ENCODE measurements at regions not wholly inside any gene's neighbourhood (a gene's known extent, or its start where the extent isn't known, plus 50 kb on each side); places are given as distances from the start of the nearest gene placed in this dataset.
"Not testable (repeated sequence)": the region's sequence is repeated elsewhere in the genome, so short reads cannot be mapped to it uniquely, and the experiment has no call there.

GRCh38 chr1:121471523-121471922 lies 286.7 kb downstream of the SRGAP2C start:
- ChIA-PET POLR2A (no interaction called here), CTCF (no interaction called here)
- DNase-seq, result no peak
- no peak overlapping the region for H3K4me3 Mint-ChIP-seq
- intact Hi-C loops (cut with micrococcal nuclease), result no loop called here
- no peaks in the 10 kb centered on the region for H3K27me3 Mint-ChIP-seq
- H3K9me3 Mint-ChIP-seq, result no peaks in the 10 kb centered on the region
- no peak for ATAC-seq (ENCODE audit: low read depth)
- no peak overlapping the region for H3K27ac Mint-ChIP-seq
- no peaks in the 10 kb centered on the region for H3K36me3 Mint-ChIP-seq (ENCODE audit: low read depth)
- H3K4me1 Mint-ChIP-seq, result peaks cover 6% of the 10 kb centered on the region
- no peak for TF ChIP-seq CTCF (IDR thresholded peaks at IDR 0.05)

- H3K36me3 Mint-ChIP-seq (ENCODE audit: low read depth), result no peaks in the 10 kb centered on the region
- no peak overlapping the region for H3K27ac Mint-ChIP-seq
- H3K4me1 Mint-ChIP-seq, result peaks cover 6% of the 10 kb centered on the region
- no peaks in the 10 kb centered on the region for H3K9me3 Mint-ChIP-seq
- intact Hi-C loops (cut with micrococcal nuclease), result no loop called here
- TF ChIP-seq CTCF (IDR thresholded peaks at IDR 0.05), result no peak
- CTCF ChIA-PET, result no interaction called here
- DNase-seq, result no peak
- POLR2A ChIA-PET, result no interaction called here
- no peaks in the 10 kb centered on the region for H3K27me3 Mint-ChIP-seq
- H3K4me3 Mint-ChIP-seq, result no peak overlapping the region
- no peak for ATAC-seq (ENCODE audit: low read depth)
Measured at GRCh38 chr1:121472017-121472416, 287.2 kb downstream of the SRGAP2C start.

DNA sequence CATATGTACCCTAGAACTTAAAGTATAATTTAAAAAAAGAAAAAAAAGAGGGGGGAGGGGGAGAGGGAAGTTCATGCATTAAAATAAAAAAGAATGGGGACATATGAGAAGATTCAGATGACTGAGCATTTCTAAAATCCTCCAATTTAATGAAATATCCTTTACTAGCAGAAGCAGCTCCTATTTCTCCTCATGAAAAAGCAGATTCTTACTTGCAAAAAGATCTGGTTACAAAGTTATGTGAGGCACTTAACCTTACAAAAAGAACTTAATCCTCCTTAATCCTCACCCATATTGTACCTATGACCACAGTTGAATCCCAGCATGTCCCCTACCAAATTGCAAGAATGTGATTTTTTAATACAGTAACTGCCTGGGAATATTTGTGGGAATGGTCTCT lies 298.5 kb downstream of the SRGAP2C start:
- Mint-ChIP-seq H3K36me3 (ENCODE audit: low read depth) (no peaks in the 10 kb centered on the region), H3K27ac (peak overlapping the region; percentile 31), H3K27me3 (no peaks in the 10 kb centered on the region), H3K9me3 (no peaks in the 10 kb centered on the region), H3K4me1 (peaks cover 5% of the 10 kb centered on the region), H3K4me3 (no peak overlapping the region)
- no peak for ATAC-seq (ENCODE audit: low read depth)
- no peak for TF ChIP-seq CTCF (IDR thresholded peaks at IDR 0.05)
- DNase-seq, result no peak
- ChIA-PET POLR2A (no interaction called here), CTCF (no interaction called here)
- intact Hi-C loops (cut with micrococcal nuclease), result no loop called here

DNA sequence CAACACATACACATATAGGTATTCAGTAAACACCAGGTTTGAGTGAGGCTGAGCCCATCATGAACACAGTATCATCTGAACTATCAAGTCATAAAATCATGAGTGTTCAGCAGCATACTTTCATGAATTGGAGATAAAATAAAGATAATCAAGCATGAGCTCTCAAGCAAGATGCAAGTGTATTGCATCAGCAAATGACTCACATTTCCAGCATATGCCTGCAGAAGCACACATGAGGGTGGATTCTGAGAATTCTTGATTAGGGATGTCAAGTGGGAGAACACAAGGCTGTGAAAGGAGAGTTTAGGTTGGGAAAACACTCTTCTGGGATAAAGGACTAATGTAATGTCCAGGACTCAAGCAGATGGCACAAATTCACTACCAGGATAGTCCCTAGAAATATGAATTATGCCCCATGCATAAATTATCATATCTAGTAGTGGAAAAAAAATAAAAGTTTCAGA lies 299.2 kb downstream of the SRGAP2C start:
- ChIA-PET CTCF (no interaction called here), POLR2A (no interaction called here)
- DNase-seq (no peak), ATAC-seq (ENCODE audit: low read depth) (no peak)
- no peak for TF ChIP-seq CTCF (IDR thresholded peaks at IDR 0.05)
- Mint-ChIP-seq H3K4me3 (no peak overlapping the region), H3K27me3 (no peaks in the 10 kb centered on the region), H3K4me1 (peaks cover 5% of the 10 kb centered on the region), H3K36me3 (ENCODE audit: low read depth) (no peaks in the 10 kb centered on the region), H3K27ac (no peak overlapping the region), H3K9me3 (no peaks in the 10 kb centered on the region)
- intact Hi-C loops (cut with micrococcal nuclease), result no loop called here

GRCh38 chr1:121494796-121495195 lies 310.0 kb downstream of the SRGAP2C start:
- H3K27me3 Mint-ChIP-seq; ATAC-seq (ENCODE audit: low read depth); H3K27ac Mint-ChIP-seq; POLR2A ChIA-PET; H3K4me3 Mint-ChIP-seq; H3K4me1 Mint-ChIP-seq; DNase-seq; H3K9me3 Mint-ChIP-seq; H3K36me3 Mint-ChIP-seq (ENCODE audit: low read depth); intact Hi-C loops (cut with micrococcal nuclease): not testable (repeated sequence)
- CTCF ChIA-PET, result interaction anchor here (1.0 kb wide), 1 partner anchor 11 kb away, joined by 3 read pairs; no protein-coding TSS in a partner anchor

- H3K9me3 Mint-ChIP-seq, result peaks cover 17% of the 10 kb centered on the region
- H3K36me3 Mint-ChIP-seq (ENCODE audit: low read depth), result peaks cover 16% of the 10 kb centered on the region
- intact Hi-C loops (cut with micrococcal nuclease), result loop anchor here (1.0 kb wide), 1 partner anchor 8 kb away; no protein-coding TSS in a partner anchor
- ATAC-seq (ENCODE audit: low read depth), result peak; percentile 31
- H3K4me1 Mint-ChIP-seq, result peaks cover 26% of the 10 kb centered on the region
- H3K27ac Mint-ChIP-seq, result peak overlapping the region; percentile 47
- H3K27me3 Mint-ChIP-seq, DNase-seq, H3K4me3 Mint-ChIP-seq, CTCF ChIA-PET, POLR2A ChIA-PET: not testable (repeated sequence)
Measured at GRCh38 chr1:121511455-121511854, 326.7 kb downstream of the SRGAP2C start.

DNA sequence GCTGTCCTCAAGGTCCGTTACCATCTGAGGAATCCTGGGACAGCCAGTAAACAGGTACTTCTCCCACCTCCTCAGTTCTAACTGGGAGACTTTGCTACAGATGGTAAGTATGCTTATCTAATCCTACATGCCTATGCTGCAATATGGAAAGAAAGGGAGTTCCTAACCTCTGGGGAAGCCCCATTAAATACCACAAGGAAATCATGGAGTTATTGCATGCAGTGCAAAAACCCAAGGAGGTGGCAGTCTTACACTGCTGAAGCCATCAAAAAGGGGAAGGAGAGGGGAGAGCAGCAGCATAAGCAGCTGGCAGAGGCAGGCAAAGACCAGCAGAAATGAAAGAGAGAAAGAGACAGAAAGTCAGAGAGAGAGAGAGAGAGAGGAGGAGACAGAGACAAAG lies 327.1 kb downstream of the SRGAP2C start:
- POLR2A ChIA-PET, H3K27me3 Mint-ChIP-seq: not testable (repeated sequence)
- peak overlapping the region; percentile 47 for H3K27ac Mint-ChIP-seq

More for the DNA sequence above, 327.1 kb downstream of the SRGAP2C start:
- H3K4me3 Mint-ChIP-seq; DNase-seq; CTCF ChIA-PET; ATAC-seq (ENCODE audit: low read depth): not testable (repeated sequence)
- H3K9me3 Mint-ChIP-seq, result peaks cover 17% of the 10 kb centered on the region
- peaks cover 16% of the 10 kb centered on the region for H3K36me3 Mint-ChIP-seq (ENCODE audit: low read depth)
- intact Hi-C loops (cut with micrococcal nuclease), result loop anchor here (1.0 kb wide), 1 partner anchor 7 kb away; no protein-coding TSS in a partner anchor
- H3K4me1 Mint-ChIP-seq, result peaks cover 29% of the 10 kb centered on the region

Data from activated B cell treated with CpG ODN at 0.5 μM for 24 hours (primary cell).